ENCODE measurements at regions not wholly inside any gene's neighbourhood (a gene's known extent, or its start where the extent isn't known, plus 50 kb on each side); places are given as distances from the start of the nearest gene placed in this dataset.
"Not testable (repeated sequence)": the region's sequence is repeated elsewhere in the genome, so short reads cannot be mapped to it uniquely, and the experiment has no call there.

- Histone ChIP-seq H3K36me3 (ENCODE audit: control insufficient read depth in 2 of 2, insufficient read depth in 2 of 2, low read length in 1 of 2) (no peaks in the 10 kb centered on the region), H3K27me3 (ENCODE audit: control insufficient read depth in 2 of 2, insufficient read depth in 1 of 2, low read length in 1 of 2) (no peaks in the 10 kb centered on the region), H3K27ac (ENCODE audit: low read depth in 1 of 2, low read length in 1 of 2) (no peak overlapping the region), H3K4me3 (ENCODE audit: low read length in 2 of 2) (no peak overlapping the region), H3K9me3 (ENCODE audit: control insufficient read depth in 2 of 2, insufficient read depth in 1 of 2, low read length in 1 of 2) (no peaks in the 10 kb centered on the region), H3K4me1 (ENCODE audit: control insufficient read depth in 2 of 2, insufficient read depth in 2 of 2, low read length in 2 of 2) (no peaks in the 10 kb centered on the region)
- DNase-seq (ENCODE audit: low read depth in 6 of 9, low spot score in 9 of 9), result no peak
- 71% methylated on average over 2 of the region's 2 CpGs for WGBS
These were observed 747.3 kb downstream of the ADCYAP1 start for GRCh38 chr18:1652018-1652417.

- Histone ChIP-seq H3K27ac (ENCODE audit: low read depth in 1 of 2, low read length in 1 of 2) (no peak overlapping the region), H3K9me3 (ENCODE audit: control insufficient read depth in 2 of 2, insufficient read depth in 1 of 2, low read length in 1 of 2) (no peaks in the 10 kb centered on the region), H3K36me3 (ENCODE audit: control insufficient read depth in 2 of 2, insufficient read depth in 2 of 2, low read length in 1 of 2) (no peaks in the 10 kb centered on the region), H3K27me3 (ENCODE audit: control insufficient read depth in 2 of 2, insufficient read depth in 1 of 2, low read length in 1 of 2) (no peaks in the 10 kb centered on the region), H3K4me1 (ENCODE audit: control insufficient read depth in 2 of 2, insufficient read depth in 2 of 2, low read length in 2 of 2) (no peaks in the 10 kb centered on the region), H3K4me3 (ENCODE audit: low read length in 2 of 2) (no peak overlapping the region)
- 95% methylated on average over 4 of the region's 4 CpGs for WGBS
- DNase-seq (ENCODE audit: low read depth in 6 of 9, low spot score in 9 of 9), result no peak
These were observed 749.2 kb downstream of the ADCYAP1 start for GRCh38 chr18:1653873-1654272.

GRCh38 chr18:1657876-1658275 lies 753.2 kb downstream of the ADCYAP1 start:
- Histone ChIP-seq H3K27me3 (ENCODE audit: control insufficient read depth in 2 of 2, insufficient read depth in 1 of 2, low read length in 1 of 2) (no peaks in the 10 kb centered on the region), H3K9me3 (ENCODE audit: control insufficient read depth in 2 of 2, insufficient read depth in 1 of 2, low read length in 1 of 2) (no peaks in the 10 kb centered on the region), H3K27ac (ENCODE audit: low read depth in 1 of 2, low read length in 1 of 2) (no peak overlapping the region), H3K36me3 (ENCODE audit: control insufficient read depth in 2 of 2, insufficient read depth in 2 of 2, low read length in 1 of 2) (no peaks in the 10 kb centered on the region), H3K4me3 (ENCODE audit: low read length in 2 of 2) (no peak overlapping the region), H3K4me1 (ENCODE audit: control insufficient read depth in 2 of 2, insufficient read depth in 2 of 2, low read length in 2 of 2) (no peaks in the 10 kb centered on the region)
- no peak for DNase-seq (ENCODE audit: low read depth in 6 of 9, low spot score in 9 of 9)
- 95% methylated on average over 1 of the region's 1 CpG for WGBS

- H3K36me3 ChIP-seq (ENCODE audit: control insufficient read depth in 2 of 2, insufficient read depth in 2 of 2, low read length in 1 of 2), result no peaks in the 10 kb centered on the region
- no peaks in the 10 kb centered on the region for H3K9me3 ChIP-seq (ENCODE audit: control insufficient read depth in 2 of 2, insufficient read depth in 1 of 2, low read length in 1 of 2)
- H3K4me1 ChIP-seq (ENCODE audit: control insufficient read depth in 2 of 2, insufficient read depth in 2 of 2, low read length in 2 of 2), result no peaks in the 10 kb centered on the region
- no peak for DNase-seq (ENCODE audit: low read depth in 6 of 9, low spot score in 9 of 9)
- no peak overlapping the region for H3K4me3 ChIP-seq (ENCODE audit: low read length in 2 of 2)
- no peak overlapping the region for H3K27ac ChIP-seq (ENCODE audit: low read depth in 1 of 2, low read length in 1 of 2)
- no peaks in the 10 kb centered on the region for H3K27me3 ChIP-seq (ENCODE audit: control insufficient read depth in 2 of 2, insufficient read depth in 1 of 2, low read length in 1 of 2)
- 86% methylated on average over 9 of the region's 9 CpGs for WGBS
These were observed 754.4 kb downstream of the ADCYAP1 start for GRCh38 chr18:1658908-1659566.

GRCh38 chr18:1663879-1664705 lies 759.4 kb downstream of the ADCYAP1 start:
- Histone ChIP-seq H3K36me3 (ENCODE audit: control insufficient read depth in 2 of 2, insufficient read depth in 2 of 2, low read length in 1 of 2) (no peaks in the 10 kb centered on the region), H3K9me3 (ENCODE audit: control insufficient read depth in 2 of 2, insufficient read depth in 1 of 2, low read length in 1 of 2) (no peaks in the 10 kb centered on the region), H3K4me1 (ENCODE audit: control insufficient read depth in 2 of 2, insufficient read depth in 2 of 2, low read length in 2 of 2) (no peaks in the 10 kb centered on the region), H3K27me3 (ENCODE audit: control insufficient read depth in 2 of 2, insufficient read depth in 1 of 2, low read length in 1 of 2) (no peaks in the 10 kb centered on the region), H3K27ac (ENCODE audit: low read depth in 1 of 2, low read length in 1 of 2) (no peak overlapping the region), H3K4me3 (ENCODE audit: low read length in 2 of 2) (no peak overlapping the region)
- peak in 6 of 9 donors; percentile 1 to 49 (median 17) for DNase-seq (ENCODE audit: low read depth in 6 of 9, low spot score in 9 of 9)
- 42% methylated on average over 12 of the region's 12 CpGs for WGBS

GRCh38 chr18:1665079-1665478 lies 760.4 kb downstream of the ADCYAP1 start:
- Histone ChIP-seq H3K27me3 (ENCODE audit: control insufficient read depth in 2 of 2, insufficient read depth in 1 of 2, low read length in 1 of 2) (no peaks in the 10 kb centered on the region), H3K36me3 (ENCODE audit: control insufficient read depth in 2 of 2, insufficient read depth in 2 of 2, low read length in 1 of 2) (no peaks in the 10 kb centered on the region), H3K9me3 (ENCODE audit: control insufficient read depth in 2 of 2, insufficient read depth in 1 of 2, low read length in 1 of 2) (no peaks in the 10 kb centered on the region), H3K4me3 (ENCODE audit: low read length in 2 of 2) (no peak overlapping the region), H3K4me1 (ENCODE audit: control insufficient read depth in 2 of 2, insufficient read depth in 2 of 2, low read length in 2 of 2) (no peaks in the 10 kb centered on the region), H3K27ac (ENCODE audit: low read depth in 1 of 2, low read length in 1 of 2) (no peak overlapping the region)
- 95% methylated on average over 1 of the region's 1 CpG for WGBS
- no peak for DNase-seq (ENCODE audit: low read depth in 6 of 9, low spot score in 9 of 9)

- Histone ChIP-seq H3K4me3 (ENCODE audit: low read length in 2 of 2) (no peak overlapping the region), H3K27me3 (ENCODE audit: control insufficient read depth in 2 of 2, insufficient read depth in 1 of 2, low read length in 1 of 2) (no peaks in the 10 kb centered on the region), H3K4me1 (ENCODE audit: control insufficient read depth in 2 of 2, insufficient read depth in 2 of 2, low read length in 2 of 2) (no peaks in the 10 kb centered on the region), H3K27ac (ENCODE audit: low read depth in 1 of 2, low read length in 1 of 2) (no peak overlapping the region), H3K9me3 (ENCODE audit: control insufficient read depth in 2 of 2, insufficient read depth in 1 of 2, low read length in 1 of 2) (no peaks in the 10 kb centered on the region), H3K36me3 (ENCODE audit: control insufficient read depth in 2 of 2, insufficient read depth in 2 of 2, low read length in 1 of 2) (no peaks in the 10 kb centered on the region)
- no peak for DNase-seq (ENCODE audit: low read depth in 6 of 9, low spot score in 9 of 9)
- 69% methylated on average over 4 of the region's 4 CpGs for WGBS
These were observed 763.6 kb downstream of the ADCYAP1 start for GRCh38 chr18:1668279-1668678.

- not testable (repeated sequence) for DNase-seq (ENCODE audit: low read depth in 6 of 9, low spot score in 9 of 9); H3K4me1 ChIP-seq (ENCODE audit: control insufficient read depth in 2 of 2, insufficient read depth in 2 of 2, low read length in 2 of 2); H3K4me3 ChIP-seq (ENCODE audit: low read length in 2 of 2); H3K9me3 ChIP-seq (ENCODE audit: control insufficient read depth in 2 of 2, insufficient read depth in 1 of 2, low read length in 1 of 2); H3K27ac ChIP-seq (ENCODE audit: low read depth in 1 of 2, low read length in 1 of 2); H3K36me3 ChIP-seq (ENCODE audit: control insufficient read depth in 2 of 2, insufficient read depth in 2 of 2, low read length in 1 of 2); H3K27me3 ChIP-seq (ENCODE audit: control insufficient read depth in 2 of 2, insufficient read depth in 1 of 2, low read length in 1 of 2)
- WGBS, result 94% methylated on average over 2 of the region's 2 CpGs
These were observed 767.0 kb downstream of the ADCYAP1 start for GRCh38 chr18:1671710-1672109.

GRCh38 chr18:1676387-1676786 lies 771.7 kb downstream of the ADCYAP1 start:
- no peaks in the 10 kb centered on the region for H3K27me3 ChIP-seq (ENCODE audit: control insufficient read depth in 2 of 2, insufficient read depth in 1 of 2, low read length in 1 of 2)
- H3K4me1 ChIP-seq (ENCODE audit: control insufficient read depth in 2 of 2, insufficient read depth in 2 of 2, low read length in 2 of 2), result no peaks in the 10 kb centered on the region
- H3K27ac ChIP-seq (ENCODE audit: low read depth in 1 of 2, low read length in 1 of 2), result no peak overlapping the region
- no peaks in the 10 kb centered on the region for H3K36me3 ChIP-seq (ENCODE audit: control insufficient read depth in 2 of 2, insufficient read depth in 2 of 2, low read length in 1 of 2)
- DNase-seq (ENCODE audit: low read depth in 6 of 9, low spot score in 9 of 9), result no peak
- 91% methylated on average over 3 of the region's 3 CpGs for WGBS
- H3K4me3 ChIP-seq (ENCODE audit: low read length in 2 of 2), result no peak overlapping the region
- peaks cover 0 to 1% of the 10 kb centered on the region in 2 donors for H3K9me3 ChIP-seq (ENCODE audit: control insufficient read depth in 2 of 2, insufficient read depth in 1 of 2, low read length in 1 of 2)
